KMS-11 (cell line): ENCODE measurements at regions not wholly inside any gene's neighbourhood (a gene's known extent, or its start where the extent isn't known, plus 50 kb on each side); places are given as distances from the start of the nearest gene placed in this dataset.

Experiments used
- H2AFZ ChIP-seq: fragments of 200-600 bp; sonication (generic); 2 replicates; pipeline ENCODE4 v1.6.1; 2016; ENCODE audit warnings: antibody characterized with exemption, mixed run types, low read depth
- H3K27ac ChIP-seq: fragments of 200-600 bp; sonication (generic); 2 replicates; pipeline ENCODE4 v1.6.1; 2016; ENCODE audit warnings: mild to moderate bottlenecking, mixed run types
- H3K27me3 ChIP-seq: fragments of 200-600 bp; sonication (generic); 2 replicates; pipeline ENCODE4 v1.6.1; 2017; ENCODE audit warnings: mild to moderate bottlenecking, low read depth, mixed run types, moderate library complexity; ENCODE audit not compliant: insufficient read depth
- H3K36me3 ChIP-seq: fragments of 200-600 bp; sonication (generic); 2 replicates; pipeline ENCODE4 v1.6.1; 2017; ENCODE audit warnings: mild to moderate bottlenecking, mixed run types; ENCODE audit not compliant: insufficient read depth
- H3K4me1 ChIP-seq: fragments of 200-600 bp; sonication (generic); 2 replicates; pipeline ENCODE4 v1.6.1; 2016; ENCODE audit warnings: mild to moderate bottlenecking, low read depth, mixed run types; ENCODE audit not compliant: poor library complexity, severe bottlenecking
- H3K4me2 ChIP-seq: fragments of 200-600 bp; sonication (generic); 2 replicates; pipeline ENCODE4 v1.7.0; 2016; ENCODE audit warnings: mild to moderate bottlenecking, mixed run types
- H3K4me3 ChIP-seq: fragments of 200-600 bp; sonication (generic); IDR thresholded peaks from 2 replicates; pipeline ENCODE4 v1.6.1; 2017; ENCODE audit warnings: low read depth, low read length, mixed read lengths; ENCODE audit not compliant: insufficient read depth
- H3K79me2 ChIP-seq: fragments of 200-600 bp; sonication (generic); 2 replicates; pipeline ENCODE4 v1.6.1; 2016; ENCODE audit warnings: low read depth, mixed run types; ENCODE audit not compliant: insufficient read depth
- H3K9ac ChIP-seq: fragments of 200-600 bp; sonication (generic); 2 replicates; pipeline ENCODE4 v1.6.1; 2016; ENCODE audit warnings: mild to moderate bottlenecking, mixed run types
- H4K20me1 ChIP-seq: fragments of 200-600 bp; sonication (generic); 2 replicates; pipeline ENCODE4 v1.6.1; 2016; ENCODE audit warnings: mild to moderate bottlenecking, mixed run types; ENCODE audit not compliant: insufficient read depth
- CTCF ChIP-seq: fragments of 200-600 bp; sonication (generic); conservative IDR thresholded peaks from 2 replicates; pipeline ENCODE4 v1.6.1; 2017; ENCODE audit warnings: low read depth, mild to moderate bottlenecking, antibody characterized with exemption, low read length, moderate library complexity, mixed read lengths

GRCh38 chr9:107190061-107190935, 92.8 kb upstream of the RAD23B start:
- H3K27ac ChIP-seq: no peak overlapping the region
- H3K27me3 ChIP-seq: no peaks in the 10 kb centered on the region
- no peaks in the 10 kb centered on the region for H3K4me1 ChIP-seq
- no peak overlapping the region for H3K9ac ChIP-seq
- no peak for TF ChIP-seq CTCF
- no peak overlapping the region for H2AFZ ChIP-seq
- no peak overlapping the region for H3K4me3 ChIP-seq
- H3K79me2 ChIP-seq: no peaks in the 10 kb centered on the region
- no peaks in the 10 kb centered on the region for H4K20me1 ChIP-seq
- no peak overlapping the region for H3K4me2 ChIP-seq
- H3K36me3 ChIP-seq: no peaks in the 10 kb centered on the region

GRCh38 chr9:107190936-107191290, 92.2 kb upstream of the RAD23B start:
- no peak overlapping the region for H3K4me2 ChIP-seq

GRCh38 chr9:107193251-107193650, 89.8 kb upstream of the RAD23B start:
- H3K27me3 ChIP-seq: no peaks in the 10 kb centered on the region
- no peaks in the 10 kb centered on the region for H3K4me1 ChIP-seq
- no peak overlapping the region for H3K27ac ChIP-seq
- H3K4me2 ChIP-seq: no peak overlapping the region
- no peaks in the 10 kb centered on the region for H3K79me2 ChIP-seq
- TF ChIP-seq CTCF: no peak
- H3K36me3 ChIP-seq: no peaks in the 10 kb centered on the region
- H4K20me1 ChIP-seq: no peaks in the 10 kb centered on the region
- H2AFZ ChIP-seq: no peak overlapping the region
- no peak overlapping the region for H3K4me3 ChIP-seq
- no peak overlapping the region for H3K9ac ChIP-seq

More at GRCh38 chr9:107190936-107191290, 92.2 kb upstream of the RAD23B start:
- H3K36me3 ChIP-seq: no peaks in the 10 kb centered on the region
- no peak overlapping the region for H3K4me3 ChIP-seq
- no peaks in the 10 kb centered on the region for H3K79me2 ChIP-seq
- H3K9ac ChIP-seq: no peak overlapping the region
- H2AFZ ChIP-seq: no peak overlapping the region
- no peaks in the 10 kb centered on the region for H3K27me3 ChIP-seq
- no peaks in the 10 kb centered on the region for H4K20me1 ChIP-seq
- H3K27ac ChIP-seq: no peak overlapping the region
- TF ChIP-seq CTCF: no peak
- H3K4me1 ChIP-seq: no peaks in the 10 kb centered on the region

GRCh38 chr9:107198718-107199117, 84.4 kb upstream of the RAD23B start:
- no peak overlapping the region for H3K4me3 ChIP-seq
- no peak for TF ChIP-seq CTCF
- H2AFZ ChIP-seq: no peak overlapping the region
- no peaks in the 10 kb centered on the region for H3K36me3 ChIP-seq
- H3K9ac ChIP-seq: no peak overlapping the region
- no peaks in the 10 kb centered on the region for H3K27me3 ChIP-seq
- H3K79me2 ChIP-seq: no peaks in the 10 kb centered on the region
- H3K27ac ChIP-seq: no peak overlapping the region
- no peaks in the 10 kb centered on the region for H4K20me1 ChIP-seq
- H3K4me2 ChIP-seq: no peak overlapping the region
- H3K4me1 ChIP-seq: no peaks in the 10 kb centered on the region
